H9 (cell line): ENCODE measurements at regions not wholly inside any gene's neighbourhood (a gene's known extent, or its start where the extent isn't known, plus 50 kb on each side); places are given as distances from the start of the nearest gene placed in this dataset.

Experiments used
- DNase-seq: peaks from one replicate; pipeline ENCODE4 v3.0.0-alpha.2; 2017
- H2AFZ ChIP-seq: one replicate; pipeline ENCODE4 v1.6.1; 2013; ENCODE audit warnings: mild to moderate bottlenecking, low read length, control low read depth, moderate library complexity
- H2AK5ac ChIP-seq: 2 replicates; pipeline ENCODE4 v1.6.1; 2013; ENCODE audit warnings: low read length, control low read depth, mixed read lengths; ENCODE audit not compliant: insufficient read length
- H2BK120ac ChIP-seq: one replicate; pipeline ENCODE4 v1.6.1; 2013; ENCODE audit warnings: low read depth, mild to moderate bottlenecking, low read length, control low read depth, inconsistent platforms; ENCODE audit not compliant: poor library complexity, severe bottlenecking
- H2BK12ac ChIP-seq: 2 replicates; pipeline ENCODE4 v1.6.1; 2013; ENCODE audit warnings: low read length, control low read depth, mixed read lengths, low read depth; ENCODE audit not compliant: insufficient read length
- H2BK15ac ChIP-seq: 2 replicates; pipeline ENCODE4 v1.6.1; 2013; ENCODE audit warnings: low read depth, low read length, control low read depth
- H2BK20ac ChIP-seq: one replicate; pipeline ENCODE4 v1.6.1; 2013; ENCODE audit warnings: low read depth, mild to moderate bottlenecking, low read length, control low read depth, inconsistent platforms; ENCODE audit not compliant: poor library complexity, severe bottlenecking
- H2BK5ac ChIP-seq: 2 replicates; pipeline ENCODE4 v1.6.1; 2013; ENCODE audit warnings: low read length, control low read depth, mixed read lengths; ENCODE audit not compliant: insufficient read length
- H3K14ac ChIP-seq: 2 replicates; pipeline ENCODE4 v1.6.1; 2013; ENCODE audit warnings: low read length, control low read depth; ENCODE audit not compliant: insufficient read depth
- H3K18ac ChIP-seq: 2 replicates; pipeline ENCODE4 v1.6.1; 2013; ENCODE audit warnings: low read depth, mild to moderate bottlenecking, mixed read lengths, low read length, control low read depth; ENCODE audit not compliant: insufficient read length
- H3K23ac ChIP-seq: 2 replicates; pipeline ENCODE4 v1.6.1; 2013; ENCODE audit warnings: low read length, control low read depth, mixed read lengths, low read depth; ENCODE audit not compliant: insufficient read length
- H3K23me2 ChIP-seq: 2 replicates; pipeline ENCODE4 v1.6.1; 2013; ENCODE audit warnings: low read depth, mild to moderate bottlenecking, mixed read lengths, low read length, control low read depth; ENCODE audit not compliant: insufficient read length, poor library complexity, severe bottlenecking
- H3K27ac ChIP-seq: 2 replicates; pipeline ENCODE4 v1.5.1; 2013; ENCODE audit warnings: low read length, control low read depth, mixed read lengths, low read depth; ENCODE audit not compliant: insufficient read length
- H3K27me3 ChIP-seq: 2 replicates; pipeline ENCODE4 v1.6.1; 2013; ENCODE audit warnings: low read length, control low read depth, inconsistent platforms; ENCODE audit not compliant: insufficient read depth
- H3K4ac ChIP-seq: 2 replicates; pipeline ENCODE4 v1.6.1; 2013; ENCODE audit warnings: low read depth, mild to moderate bottlenecking, control low read depth, inconsistent platforms, low read length, moderate library complexity
- H3K4me1 ChIP-seq: 2 replicates; pipeline ENCODE4 v1.6.1; 2013; ENCODE audit warnings: low read length, control low read depth, inconsistent platforms; ENCODE audit not compliant: insufficient read depth
- H3K4me2 ChIP-seq: 2 replicates; pipeline ENCODE4 v1.6.1; 2013; ENCODE audit warnings: low read length, control low read depth, mixed read lengths; ENCODE audit not compliant: insufficient read length, insufficient read depth
- H3K56ac ChIP-seq: 2 replicates; pipeline ENCODE4 v1.6.1; 2013; ENCODE audit warnings: low read depth, mild to moderate bottlenecking, mixed read lengths, low read length, control low read depth; ENCODE audit not compliant: insufficient read length
- H3K79me1 ChIP-seq: 2 replicates; pipeline ENCODE4 v1.6.1; 2013; ENCODE audit warnings: low read depth, mild to moderate bottlenecking, moderate library complexity, low read length, control low read depth, inconsistent platforms; ENCODE audit not compliant: insufficient read depth, poor library complexity, severe bottlenecking
- H3K79me2 ChIP-seq: 2 replicates; pipeline ENCODE4 v1.6.1; 2013; ENCODE audit warnings: low read length, control low read depth, inconsistent platforms; ENCODE audit not compliant: insufficient read depth
- H3K9ac ChIP-seq: 2 replicates; pipeline ENCODE4 v1.6.1; 2013; ENCODE audit warnings: low read length, control low read depth, mixed read lengths; ENCODE audit not compliant: insufficient read length; ENCODE audit errors: extremely low read depth
- H3K9me3 ChIP-seq: one replicate; pipeline ENCODE4 v1.6.1; 2013; ENCODE audit warnings: low read depth, low read length, inconsistent platforms; ENCODE audit not compliant: control insufficient read depth
- H3T11ph ChIP-seq: one replicate; pipeline ENCODE4 v1.6.1; 2013; ENCODE audit warnings: mild to moderate bottlenecking, low read length, control low read depth, inconsistent platforms
- H4K20me1 ChIP-seq: one replicate; pipeline ENCODE4 v1.6.1; 2013; ENCODE audit not compliant: control insufficient read depth, insufficient read length, insufficient read depth
- H4K5ac ChIP-seq: 2 replicates; pipeline ENCODE4 v1.6.1; 2013; ENCODE audit warnings: low read depth, mild to moderate bottlenecking, mixed read lengths, low read length, control low read depth; ENCODE audit not compliant: insufficient read length
- H4K8ac ChIP-seq: replicated peaks from 2 replicates; pipeline ENCODE4 v1.6.1; 2013; ENCODE audit warnings: low read length, control low read depth, mixed read lengths, low read depth; ENCODE audit not compliant: insufficient read length
- H4K91ac ChIP-seq: 2 replicates; pipeline ENCODE4 v1.6.1; 2013; ENCODE audit warnings: low read depth, mild to moderate bottlenecking, moderate library complexity, mixed read lengths, low read length, control low read depth; ENCODE audit not compliant: insufficient read length
- H3K27ac Mint-ChIP-seq, 3 experiments: 2 replicates in 2 of 3; 3 replicates in 1 of 3; pipeline ENCODE4 v1.8.0; 2020 to 2021; ENCODE audit warnings: mixed read lengths in 3 of 3, mild to moderate bottlenecking in 1 of 3, moderate library complexity in 1 of 3
- H3K27me3 Mint-ChIP-seq: 2 replicates; pipeline ENCODE4 v1.8.0; 2021; ENCODE audit warnings: low read depth, mild to moderate bottlenecking, moderate library complexity, mixed read lengths
- H3K36me3 Mint-ChIP-seq, 3 experiments: 2 replicates in 2 of 3; 3 replicates in 1 of 3; pipeline ENCODE4 v1.8.0; 2020 to 2021; ENCODE audit warnings: low read depth in 3 of 3, mixed read lengths in 3 of 3; ENCODE audit not compliant: insufficient read depth in 1 of 3
- H3K4me1 Mint-ChIP-seq, 2 experiments: 2 replicates each; pipeline ENCODE4 v1.8.0; 2020; ENCODE audit warnings: mixed read lengths in 2 of 2
- H3K4me3 Mint-ChIP-seq, 2 experiments: 2 replicates in 1 of 2; 3 replicates in 1 of 2; pipeline ENCODE4 v1.8.0; 2020 to 2021; ENCODE audit warnings: mild to moderate bottlenecking in 2 of 2, mixed read lengths in 2 of 2, moderate library complexity in 1 of 2
- H3K9me3 Mint-ChIP-seq, 2 experiments: 2 replicates in 1 of 2; 3 replicates in 1 of 2; pipeline ENCODE4 v1.8.0; 2020; ENCODE audit warnings: mild to moderate bottlenecking in 2 of 2, mixed read lengths in 2 of 2, moderate library complexity in 1 of 2
- WGBS: extraction: QIAGEN DNeasy Blood & Tissue Kit; methylation state at CpG from one replicate; pipeline ENCODE4 v1.1.7; 2013; ENCODE audit warnings: missing lambda C conversion rate, low lambda C conversion rate, mixed read lengths; ENCODE audit not compliant: insufficient read length; ENCODE audit errors: extremely low coverage; 5-methylcytosine and 5-hydroxymethylcytosine counted together
- TF ChIP-seq, protein P1 (sequence below): fragments of 200-600 bp; sonication (generic); conservative IDR thresholded peaks from 3 replicates; pipeline ENCODE4 v1.8.0; 2021; ENCODE audit warnings: antibody characterized with exemption, mild to moderate bottlenecking

DNA sequence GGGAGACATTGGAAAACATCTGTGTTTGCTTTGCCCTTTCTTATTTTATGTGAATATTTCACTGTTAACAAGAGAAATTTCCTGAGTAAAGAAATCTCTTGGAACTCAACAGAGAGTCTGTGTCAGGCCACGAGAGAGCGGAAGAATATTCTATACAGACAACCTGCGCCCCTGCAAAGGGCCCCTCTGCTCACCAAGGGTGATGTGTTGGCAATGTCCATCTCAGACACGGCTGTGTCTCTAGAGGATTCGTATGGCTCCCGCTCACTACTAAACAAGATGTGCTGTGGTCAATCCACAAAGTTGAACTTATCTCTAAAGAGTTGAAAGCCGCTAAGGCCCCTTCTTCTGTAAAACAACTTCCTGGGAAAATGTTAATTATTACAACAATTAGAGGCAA lies 241.0 kb upstream of the IRX1 start:
- Histone ChIP-seq H3K79me2 (no peaks in the 10 kb centered on the region), H2BK15ac (no peak overlapping the region), H3T11ph (no peak overlapping the region), H3K18ac (no peak overlapping the region), H3K56ac (no peak overlapping the region), H3K23me2 (no peaks in the 10 kb centered on the region), H3K9me3 (no peaks in the 10 kb centered on the region), H2AFZ (no peak overlapping the region), H3K9ac (no peak overlapping the region), H4K91ac (no peak overlapping the region), H4K5ac (no peak overlapping the region), H4K20me1 (no peaks in the 10 kb centered on the region), H3K4me1 (no peaks in the 10 kb centered on the region; the same call in 1 of the 2 replicates), H3K4ac (no peak overlapping the region), H2BK12ac (no peak overlapping the region), H2AK5ac (no peak overlapping the region), H3K4me2 (no peak overlapping the region), H3K27ac (no peak overlapping the region), H2BK20ac (no peak overlapping the region), H3K23ac (no peak overlapping the region), H3K27me3 (no peaks in the 10 kb centered on the region), H2BK120ac (no peak overlapping the region), H3K14ac (no peak overlapping the region), H2BK5ac (no peak overlapping the region), H4K8ac (no peak overlapping the region), H3K79me1 (no peaks in the 10 kb centered on the region)
- no CpG with 5 or more reads among the region's 7 CpGs for WGBS
- Mint-ChIP-seq H3K27me3 (peaks cover 3% of the 10 kb centered on the region; the same call in 1 of the 2 replicates), H3K4me1 (no peaks in the 10 kb centered on the region; a peak in 1 of 4 replicates), H3K27ac (no peak overlapping the region), H3K36me3 (no peaks in the 10 kb centered on the region), H3K9me3 (no peaks in the 10 kb centered on the region), H3K4me3 (no peak overlapping the region)
- TF ChIP-seq, protein P1, sequence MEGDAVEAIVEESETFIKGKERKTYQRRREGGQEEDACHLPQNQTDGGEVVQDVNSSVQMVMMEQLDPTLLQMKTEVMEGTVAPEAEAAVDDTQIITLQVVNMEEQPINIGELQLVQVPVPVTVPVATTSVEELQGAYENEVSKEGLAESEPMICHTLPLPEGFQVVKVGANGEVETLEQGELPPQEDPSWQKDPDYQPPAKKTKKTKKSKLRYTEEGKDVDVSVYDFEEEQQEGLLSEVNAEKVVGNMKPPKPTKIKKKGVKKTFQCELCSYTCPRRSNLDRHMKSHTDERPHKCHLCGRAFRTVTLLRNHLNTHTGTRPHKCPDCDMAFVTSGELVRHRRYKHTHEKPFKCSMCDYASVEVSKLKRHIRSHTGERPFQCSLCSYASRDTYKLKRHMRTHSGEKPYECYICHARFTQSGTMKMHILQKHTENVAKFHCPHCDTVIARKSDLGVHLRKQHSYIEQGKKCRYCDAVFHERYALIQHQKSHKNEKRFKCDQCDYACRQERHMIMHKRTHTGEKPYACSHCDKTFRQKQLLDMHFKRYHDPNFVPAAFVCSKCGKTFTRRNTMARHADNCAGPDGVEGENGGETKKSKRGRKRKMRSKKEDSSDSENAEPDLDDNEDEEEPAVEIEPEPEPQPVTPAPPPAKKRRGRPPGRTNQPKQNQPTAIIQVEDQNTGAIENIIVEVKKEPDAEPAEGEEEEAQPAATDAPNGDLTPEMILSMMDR: no peak
- no peak for DNase-seq
